BE2C (cell line): ENCODE measurements at regions not wholly inside any gene's neighbourhood (a gene's known extent, or its start where the extent isn't known, plus 50 kb on each side); places are given as distances from the start of the nearest gene placed in this dataset.

Experiments
- DNase-seq: peaks from one replicate; pipeline ENCODE4 v3.0.0-alpha.2; 2020
- H3K27me3 ChIP-seq: fragments of 250-450 bp; sonication (Bioruptor Pico); 2 replicates; pipeline ENCODE4 v1.5.1; 2020; ENCODE audit warnings: mild to moderate bottlenecking
- H3K36me3 ChIP-seq: fragments of 250-450 bp; sonication (Bioruptor Pico); 2 replicates; pipeline ENCODE4 v1.5.1; 2020; ENCODE audit warnings: mild to moderate bottlenecking
- H3K4me1 ChIP-seq: fragments of 250-450 bp; sonication (Bioruptor Pico); 2 replicates; pipeline ENCODE4 v1.5.1; 2020
- H3K4me3 ChIP-seq: 2 replicates; pipeline ENCODE4 v1.5.1; 2011; ENCODE audit warnings: low read depth, low read length
- H3K9me3 ChIP-seq: fragments of 250-450 bp; sonication (Bioruptor Pico); 2 replicates; pipeline ENCODE4 v1.5.1; 2020
- CTCF ChIP-seq: IDR thresholded peaks from 2 replicates; pipeline ENCODE4 v1.5.1; 2012; ENCODE audit warnings: mild to moderate bottlenecking, low read depth, low read length

- H3K9me3 ChIP-seq, result no peaks in the 10 kb centered on the region
- peaks cover 27% of the 10 kb centered on the region for H3K27me3 ChIP-seq
- DNase-seq, result no peak
- no peak for TF ChIP-seq CTCF
- H3K4me1 ChIP-seq, result no peaks in the 10 kb centered on the region
- no peak overlapping the region for H3K4me3 ChIP-seq
- no peaks in the 10 kb centered on the region for H3K36me3 ChIP-seq
These were observed 187.2 kb downstream of the FOXL1 start for GRCh38 chr16:86765389-86766026.

- Histone ChIP-seq H3K9me3 (no peaks in the 10 kb centered on the region), H3K36me3 (no peaks in the 10 kb centered on the region), H3K4me1 (no peaks in the 10 kb centered on the region), H3K4me3 (no peak overlapping the region), H3K27me3 (peaks cover 18% of the 10 kb centered on the region)
- DNase-seq, result no peak
- no peak for TF ChIP-seq CTCF
These were observed 188.4 kb downstream of the FOXL1 start for GRCh38 chr16:86766700-86767099.

- Histone ChIP-seq H3K36me3 (no peaks in the 10 kb centered on the region), H3K9me3 (no peaks in the 10 kb centered on the region), H3K4me1 (no peaks in the 10 kb centered on the region), H3K27me3 (peaks cover 7% of the 10 kb centered on the region; the same call in 1 of the 2 replicates), H3K4me3 (no peak overlapping the region)
- no peak for TF ChIP-seq CTCF
- no peak for DNase-seq
These were observed 190.0 kb downstream of the FOXL1 start for GRCh38 chr16:86768228-86768791.

GRCh38 chr16:86768999-86769398 lies 190.7 kb downstream of the FOXL1 start:
- Histone ChIP-seq H3K4me3 (no peak overlapping the region), H3K27me3 (peaks cover 5% of the 10 kb centered on the region; the same call in 1 of the 2 replicates), H3K36me3 (no peaks in the 10 kb centered on the region), H3K9me3 (no peaks in the 10 kb centered on the region), H3K4me1 (no peaks in the 10 kb centered on the region)
- no peak for TF ChIP-seq CTCF
- DNase-seq, result no peak

DNA sequence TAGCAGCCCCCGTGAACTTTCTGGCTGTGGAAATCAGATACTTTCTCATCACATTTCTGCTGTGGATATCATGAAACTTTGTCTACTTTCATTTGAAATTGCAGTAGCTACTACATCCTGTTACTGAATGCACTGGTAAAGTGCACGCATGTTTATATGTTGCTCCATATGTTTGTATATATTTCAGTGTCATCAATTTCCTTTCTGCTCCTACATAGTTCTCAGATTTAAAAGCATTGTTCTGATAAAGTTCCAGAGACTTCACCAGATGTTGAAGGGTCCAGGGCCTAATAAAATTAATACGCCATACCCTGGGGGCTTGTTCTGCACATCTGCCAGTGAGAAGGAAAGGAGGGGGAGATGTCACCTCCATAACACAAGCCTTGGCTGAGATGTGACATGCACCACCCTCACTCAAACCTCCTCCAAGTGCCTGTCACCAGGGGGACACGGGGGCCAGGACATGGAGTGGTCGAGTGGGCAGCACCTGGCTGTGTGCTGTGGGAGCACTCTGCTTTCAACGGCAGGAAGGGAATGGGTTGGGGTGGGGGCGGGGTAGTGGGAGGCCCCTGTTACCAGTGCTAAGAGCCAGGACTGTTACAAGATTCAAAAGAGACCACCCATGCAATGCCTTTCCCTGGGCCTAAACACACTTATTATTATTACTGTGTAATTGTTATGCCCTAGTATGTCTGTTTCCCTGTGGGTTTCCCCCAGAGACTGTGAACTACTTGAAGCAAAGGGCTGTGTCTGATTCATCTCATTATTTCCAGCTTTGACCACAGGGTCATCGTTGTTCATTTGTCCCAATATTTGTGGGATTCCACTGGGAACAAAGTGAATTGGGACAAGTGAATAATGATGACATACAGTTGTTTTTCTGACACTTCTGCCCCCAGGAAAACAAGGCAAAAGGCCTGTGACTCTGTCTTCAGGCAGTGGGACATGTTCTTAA lies 193.4 kb downstream of the FOXL1 start:
- DNase-seq, result no peak
- TF ChIP-seq CTCF, result no peak

More for the DNA sequence above, 193.4 kb downstream of the FOXL1 start:
- Histone ChIP-seq H3K9me3 (no peaks in the 10 kb centered on the region), H3K4me1 (no peaks in the 10 kb centered on the region), H3K27me3 (peaks cover 19% of the 10 kb centered on the region), H3K36me3 (no peaks in the 10 kb centered on the region), H3K4me3 (no peak overlapping the region)
